ELR (cell line): ENCODE measurements at regions not wholly inside any gene's neighbourhood (a gene's known extent, or its start where the extent isn't known, plus 50 kb on each side); places are given as distances from the start of the nearest gene placed in this dataset.

Experiments used
- DNase-seq: peaks from one replicate; pipeline ENCODE4 v3.0.0-alpha.2; 2015; ENCODE audit warnings: low read depth

DNA sequence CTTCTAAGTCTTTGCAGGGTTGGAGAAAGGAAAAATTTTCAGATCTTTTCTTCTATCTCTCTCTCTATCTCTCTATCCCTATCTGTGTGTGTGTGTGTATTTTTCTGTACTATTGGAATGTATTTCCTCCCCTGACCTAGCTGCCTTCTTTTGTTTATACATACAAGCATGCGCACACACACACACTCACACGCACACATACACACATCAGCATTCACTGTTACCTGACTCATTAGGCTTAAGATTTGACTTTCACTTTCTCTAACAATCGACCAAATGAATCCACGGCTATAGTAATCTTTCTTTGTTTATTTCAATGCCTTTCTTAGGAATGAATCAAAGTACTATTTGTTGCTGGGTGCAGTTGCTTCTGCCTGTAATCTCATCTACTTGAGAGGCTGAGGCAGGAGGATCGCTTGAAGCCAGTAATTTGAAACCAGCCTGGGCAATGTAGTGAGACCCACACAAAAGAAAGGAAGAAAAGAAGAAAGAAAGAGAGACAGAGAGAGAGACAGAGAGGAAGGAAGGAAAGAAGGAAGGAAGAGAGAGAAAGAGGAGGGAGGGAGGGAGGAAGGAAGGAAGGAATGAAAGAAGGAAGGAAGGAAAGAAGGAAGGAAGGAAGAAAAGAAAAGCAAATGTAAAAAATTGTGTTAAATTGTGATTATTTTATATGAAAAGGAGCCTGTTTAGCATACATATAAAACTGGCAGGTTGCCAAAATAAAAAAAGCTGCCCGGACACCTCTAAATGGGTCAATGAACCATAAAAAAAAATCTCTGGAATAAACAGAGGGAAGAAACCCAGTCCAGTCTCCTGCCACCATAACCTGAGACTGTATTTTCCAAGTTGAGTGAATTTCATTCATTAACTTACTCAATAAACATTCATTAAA lies 206.8 kb downstream of the ZNF326 start:
- peak; percentile 47 for DNase-seq

GRCh38 chr1:90200646-90201205 lies 205.8 kb downstream of the ZNF326 start:
- no peak for DNase-seq

DNA sequence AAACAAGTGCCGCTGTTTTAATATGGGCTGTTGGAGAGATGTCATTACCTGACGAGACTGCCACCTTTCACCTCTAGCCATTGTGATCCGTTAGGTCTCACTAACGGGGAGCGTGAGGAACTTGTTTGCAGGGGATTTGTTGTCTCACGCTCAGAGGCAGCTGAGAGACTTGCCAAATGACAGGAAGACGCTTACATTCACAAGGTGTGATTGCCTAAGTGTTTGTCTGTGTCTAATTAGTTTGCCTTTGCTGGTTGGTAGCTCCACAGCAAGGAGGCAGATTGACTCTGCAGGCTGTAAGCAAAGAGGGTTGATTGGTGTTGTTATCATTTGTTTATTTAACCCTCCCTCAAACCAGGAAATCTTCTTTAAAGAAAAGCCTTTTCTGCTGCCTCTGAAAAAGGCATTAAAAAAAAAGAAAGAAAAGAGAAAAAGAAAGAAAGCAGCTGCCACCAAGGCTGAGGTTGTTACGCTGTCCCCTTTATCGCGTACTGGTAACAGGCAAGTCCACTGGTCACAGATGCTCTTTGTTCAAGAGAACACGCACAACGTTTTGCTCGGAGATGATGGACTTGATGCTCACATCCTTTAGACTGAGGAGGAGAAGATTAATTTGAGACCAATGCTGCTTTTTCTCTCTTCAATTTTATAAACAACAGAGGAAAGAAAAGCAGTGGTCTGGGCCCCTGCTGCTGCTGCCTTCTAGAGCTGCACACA lies 203.9 kb downstream of the ZNF326 start:
- DNase-seq, result no peak

DNA sequence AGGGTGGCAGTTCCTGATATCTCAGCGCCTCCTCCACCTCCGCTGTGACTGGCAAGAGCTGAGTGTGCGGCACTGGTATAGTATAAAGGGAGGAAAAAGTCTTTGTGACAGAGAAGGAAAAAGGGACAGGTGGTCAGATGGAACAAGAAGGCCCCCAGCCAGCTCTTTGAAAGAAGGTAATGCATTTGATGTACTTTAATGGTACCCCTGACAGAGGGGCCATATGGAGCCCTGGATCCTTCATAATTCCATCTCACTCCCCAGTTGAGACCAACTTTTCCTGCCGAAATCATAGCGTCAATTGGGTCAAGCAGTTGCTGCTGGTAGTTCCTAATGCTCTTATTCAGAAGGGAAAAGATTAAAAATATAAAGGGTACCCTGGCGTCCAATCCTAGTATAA lies 198.2 kb downstream of the ZNF326 start:
- no peak for DNase-seq

DNA sequence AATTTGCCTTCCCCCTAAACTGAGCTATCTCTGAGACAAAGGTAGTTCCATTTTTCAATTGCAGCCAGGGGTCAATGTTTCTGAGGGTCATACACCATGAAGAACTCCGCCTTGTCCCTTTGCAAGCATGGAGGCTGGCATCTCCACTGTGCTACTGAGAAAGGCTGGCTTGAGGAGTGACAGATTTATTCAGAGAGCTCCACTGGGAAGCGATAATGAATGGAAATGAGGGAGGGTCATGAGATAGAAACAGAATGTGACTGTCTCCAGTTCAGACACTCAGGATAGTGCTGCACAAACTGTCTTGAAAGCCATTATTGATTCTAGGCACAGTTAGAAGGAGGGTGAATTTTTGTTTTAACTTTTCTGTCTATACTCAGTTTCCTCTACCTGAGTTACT lies 197.5 kb downstream of the ZNF326 start:
- no peak for DNase-seq

- DNase-seq, result no peak
These were observed 195.6 kb downstream of the ZNF326 start for GRCh38 chr1:90190523-90190922.

- DNase-seq, result no peak
These were observed 195.0 kb downstream of the ZNF326 start for GRCh38 chr1:90189889-90190288.

- DNase-seq, result no peak
These were observed 192.3 kb downstream of the ZNF326 start for GRCh38 chr1:90187323-90187585.

GRCh38 chr1:90186506-90187322 lies 191.8 kb downstream of the ZNF326 start:
- no peak for DNase-seq

DNA sequence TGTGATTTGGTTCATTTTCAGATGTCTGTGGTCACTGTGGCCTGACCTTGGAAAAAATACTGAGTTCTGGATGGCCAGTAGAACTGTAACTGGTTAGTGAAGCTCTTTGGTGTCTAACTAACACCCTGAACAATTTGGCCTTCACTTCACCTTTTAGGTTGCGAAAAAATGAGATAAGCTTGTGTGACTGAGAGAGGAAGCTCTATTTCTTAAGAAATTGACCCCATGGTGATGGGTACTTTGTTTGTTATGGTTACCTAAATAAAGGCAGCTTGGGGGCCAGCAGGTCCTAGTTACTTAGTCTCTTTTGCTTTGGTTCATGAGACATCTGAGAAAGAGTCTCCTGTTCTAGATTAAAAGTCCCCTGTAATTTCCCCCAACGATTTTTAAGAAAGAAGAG lies 181.6 kb downstream of the ZNF326 start:
- DNase-seq, result no peak

- no peak for DNase-seq
These were observed 180.7 kb downstream of the ZNF326 start for GRCh38 chr1:90175490-90176167.

DNA sequence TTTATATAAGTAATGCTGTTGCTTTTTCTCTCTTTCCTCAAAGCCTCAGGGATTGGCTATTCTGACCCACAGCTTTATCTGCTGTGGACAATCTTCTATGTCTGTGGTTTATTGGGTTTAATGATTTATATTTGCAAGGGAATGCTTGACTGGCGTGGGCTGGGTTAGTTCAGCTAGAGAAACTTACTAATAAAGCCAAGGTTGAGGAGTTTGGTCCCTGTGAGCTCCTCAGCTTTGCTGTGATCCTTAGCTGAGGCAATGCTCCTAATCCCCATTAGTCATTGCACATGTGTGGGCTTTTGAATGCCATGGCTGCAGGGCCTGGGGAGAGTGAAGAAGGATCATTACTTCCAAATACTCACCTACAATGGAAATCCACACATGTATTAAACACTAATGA lies 179.3 kb downstream of the ZNF326 start:
- DNase-seq, result no peak

DNA sequence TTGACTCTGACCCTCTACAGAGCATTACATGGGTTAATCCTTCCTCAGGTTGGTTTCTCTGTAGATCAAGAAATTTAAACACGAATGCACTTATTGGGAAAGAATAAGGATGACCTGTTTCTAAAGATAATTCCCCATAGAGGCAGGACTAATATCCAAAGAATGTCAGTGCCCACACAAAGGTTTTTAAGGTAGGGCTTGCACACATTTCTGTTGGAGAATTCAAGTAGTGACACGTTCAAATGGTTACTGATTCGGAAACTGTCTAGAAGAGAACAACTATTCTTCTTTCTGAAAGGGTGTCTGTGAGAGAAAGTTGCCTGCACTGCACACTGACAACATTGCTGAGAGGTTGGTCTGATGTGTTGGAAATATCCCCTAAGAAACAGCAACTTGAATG lies 167.3 kb downstream of the ZNF326 start:
- no peak for DNase-seq

GRCh38 chr1:90161625-90162024 lies 166.7 kb downstream of the ZNF326 start:
- no peak for DNase-seq

DNA sequence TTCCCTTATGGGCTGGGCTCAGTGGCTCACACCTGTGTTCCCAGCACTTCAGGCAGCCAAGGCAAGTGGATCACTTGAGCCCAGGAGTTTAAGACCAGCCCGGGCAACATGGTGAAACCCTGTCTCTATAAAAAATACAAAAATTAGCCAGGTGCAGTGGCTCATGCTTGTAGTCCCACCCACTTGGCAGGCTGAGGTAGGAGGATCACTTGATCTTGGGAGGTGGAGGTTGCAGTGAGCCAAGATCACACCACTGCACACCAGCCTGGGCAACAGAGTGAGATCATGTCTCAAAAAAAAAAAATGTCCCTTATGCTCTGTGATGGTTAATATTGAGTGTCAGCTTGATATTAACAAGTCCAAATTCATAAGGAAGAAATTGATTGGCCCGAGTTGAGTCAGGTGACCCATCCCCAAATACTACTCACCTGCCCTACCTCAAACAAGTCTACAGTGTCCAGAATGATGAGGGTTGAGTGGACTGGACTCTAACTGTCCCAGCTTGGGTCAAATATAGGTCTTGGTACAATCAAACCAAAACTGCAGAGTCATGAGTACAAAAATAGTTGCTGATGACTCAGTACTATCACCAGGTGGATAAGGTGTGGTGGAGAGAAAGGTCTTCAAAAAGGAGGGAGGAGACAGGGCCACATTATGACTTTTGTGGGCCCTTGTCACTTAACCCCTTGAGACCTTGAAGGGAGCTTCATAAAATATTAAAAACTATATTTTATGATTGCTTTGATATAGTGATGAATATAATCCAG lies 161.0 kb downstream of the ZNF326 start:
- DNase-seq, result no peak

DNA sequence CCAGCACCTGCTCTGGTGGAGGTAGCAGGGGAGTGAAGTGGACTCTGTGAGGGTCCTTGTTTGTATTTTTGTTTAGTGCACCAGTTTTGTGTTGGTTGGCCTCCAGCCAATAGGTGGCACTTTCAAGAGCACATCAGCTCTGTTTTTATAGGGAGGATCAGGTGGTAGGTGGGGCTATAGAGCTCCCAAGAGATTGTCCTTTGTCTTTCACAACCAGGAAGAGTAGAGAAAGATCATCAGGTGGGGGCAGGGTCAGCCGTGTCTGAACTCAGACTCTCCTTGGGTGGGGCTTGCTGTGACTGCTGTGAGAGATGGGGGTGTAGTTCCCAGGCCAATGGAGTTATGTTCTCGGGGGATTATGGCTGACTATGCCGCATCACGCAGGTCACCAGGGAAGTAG lies 159.8 kb downstream of the ZNF326 start:
- no peak for DNase-seq

GRCh38 chr1:90149101-90149500 lies 154.2 kb downstream of the ZNF326 start:
- DNase-seq, result no peak

DNA sequence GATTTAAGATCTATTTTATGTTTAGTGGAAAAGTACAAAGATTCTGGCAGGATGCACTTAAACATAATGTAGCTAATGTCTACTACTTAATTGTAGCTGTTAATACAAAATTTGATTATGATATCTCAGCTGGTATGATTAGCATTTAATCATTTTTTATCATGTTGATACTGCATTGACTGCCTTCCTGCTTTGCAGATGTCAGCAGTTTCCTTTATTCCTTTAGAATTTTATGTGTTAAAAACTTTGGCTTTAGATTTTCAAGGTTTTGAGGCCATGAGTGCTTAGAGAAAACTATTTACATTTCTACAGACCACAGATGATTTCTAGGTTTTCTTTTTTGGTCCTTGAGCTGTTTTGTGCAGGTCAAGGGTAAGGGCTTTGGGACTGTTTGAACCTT lies 152.2 kb downstream of the ZNF326 start:
- no peak for DNase-seq

GRCh38 chr1:90144820-90145219 lies 149.9 kb downstream of the ZNF326 start:
- no peak for DNase-seq

GRCh38 chr1:90143591-90143990 lies 148.7 kb downstream of the ZNF326 start:
- DNase-seq, result no peak

DNA sequence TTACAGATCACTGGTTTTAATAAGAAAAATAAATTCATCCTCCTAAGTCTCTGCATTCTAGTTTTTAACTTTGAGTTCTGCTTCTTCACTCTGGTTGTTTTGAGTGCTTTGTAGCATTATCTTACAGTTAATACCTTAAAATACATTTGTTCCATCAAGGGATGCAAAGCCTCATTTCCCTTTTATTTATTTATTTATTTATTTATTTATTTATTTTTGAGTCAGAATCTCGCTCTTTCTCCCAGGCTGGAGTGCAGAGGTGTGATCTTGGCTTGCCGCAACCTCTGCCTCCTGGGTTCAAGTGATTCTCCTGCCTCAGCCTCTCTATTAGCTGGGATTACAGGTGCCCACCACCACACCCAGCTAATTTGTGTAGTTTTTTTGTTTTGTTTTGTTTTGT lies 147.8 kb downstream of the ZNF326 start:
- DNase-seq, result no peak
